ENCODE measurements at regions not wholly inside any gene's neighbourhood (a gene's known extent, or its start where the extent isn't known, plus 50 kb on each side); places are given as distances from the start of the nearest gene placed in this dataset.

GRCh38 chr13:33891196-33891742, 73.3 kb downstream of the RFC3 start:
- in situ Hi-C loops (cut with HindIII; ENCODE audit: low pct_ligation_motif_present, low pct_unique_long_range_greater_than_20kb, low sequenced_read_pairs) = no loop called here
- DNase-seq = no peak

GRCh38 chr13:33893559-33893958, 75.6 kb downstream of the RFC3 start:
- in situ Hi-C loops (cut with HindIII; ENCODE audit: low pct_ligation_motif_present, low pct_unique_long_range_greater_than_20kb, low sequenced_read_pairs) = no loop called here
- DNase-seq = no peak

DNA sequence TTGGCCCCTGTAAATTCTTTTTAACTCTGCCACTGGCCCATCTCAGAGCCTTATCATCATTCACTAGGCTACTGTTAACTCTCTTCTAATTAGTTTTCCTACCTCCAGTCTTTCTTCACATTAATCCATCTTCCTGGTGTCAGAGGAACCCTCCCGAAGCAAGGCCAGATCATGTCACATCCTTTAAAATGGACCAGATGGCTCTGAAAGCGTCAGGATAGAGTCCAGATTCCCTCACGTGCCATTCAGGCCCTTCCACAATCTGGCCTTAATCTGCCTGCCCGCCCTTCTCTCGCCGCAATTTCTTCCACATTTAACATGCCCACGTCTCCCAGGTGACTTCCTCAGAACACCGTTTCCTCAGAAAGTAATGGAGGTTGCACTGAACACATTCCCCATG, 86.5 kb downstream of the RFC3 start:
- DNase-seq = no peak
- in situ Hi-C loops (cut with HindIII; ENCODE audit: low pct_ligation_motif_present, low pct_unique_long_range_greater_than_20kb, low sequenced_read_pairs) = no loop called here

DNA sequence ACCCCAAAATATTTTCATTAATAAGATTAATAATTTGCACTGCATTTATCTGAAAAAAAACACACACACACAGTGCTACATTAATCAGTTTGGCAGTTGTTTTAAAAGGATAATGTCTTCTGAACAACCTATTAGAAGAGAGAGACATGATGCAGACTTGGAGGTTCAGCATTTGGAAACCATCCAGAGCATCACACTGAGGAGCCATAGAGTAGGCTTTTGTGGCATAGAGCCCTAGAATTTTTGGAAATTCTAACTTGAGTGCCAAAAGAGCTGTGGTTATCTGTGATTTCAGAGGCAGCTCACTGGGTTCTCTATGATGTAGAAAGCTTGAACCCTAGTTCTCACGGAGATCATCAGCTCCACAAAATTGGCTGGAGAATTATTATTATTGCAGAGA, 90.2 kb downstream of the RFC3 start:
- in situ Hi-C loops (cut with HindIII; ENCODE audit: low pct_ligation_motif_present, low pct_unique_long_range_greater_than_20kb, low sequenced_read_pairs) = no loop called here
- no peak for DNase-seq

- no peak for DNase-seq
- in situ Hi-C loops (cut with HindIII; ENCODE audit: low pct_ligation_motif_present, low pct_unique_long_range_greater_than_20kb, low sequenced_read_pairs) = no loop called here
These were observed 92.3 kb downstream of the RFC3 start for GRCh38 chr13:33910255-33910654.

DNA sequence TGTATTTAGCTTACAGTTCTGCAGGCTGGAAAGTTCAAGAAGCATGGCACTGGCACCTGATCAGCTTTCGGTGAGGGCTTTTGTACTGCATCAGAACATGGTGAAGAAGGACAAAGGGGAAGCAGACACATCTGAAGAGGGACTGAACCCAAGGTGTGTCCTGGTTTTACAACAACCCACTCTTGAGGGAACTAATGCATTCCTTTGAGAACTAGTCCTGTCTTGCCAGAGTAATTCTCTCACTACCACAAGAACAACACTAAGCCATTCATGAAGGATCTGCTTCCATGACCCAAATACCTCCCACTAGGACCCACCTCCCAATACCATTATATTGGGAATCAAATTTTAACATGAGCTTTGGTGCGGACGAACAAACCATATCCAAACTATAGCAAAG, 93.6 kb downstream of the RFC3 start:
- in situ Hi-C loops (cut with HindIII; ENCODE audit: low pct_ligation_motif_present, low pct_unique_long_range_greater_than_20kb, low sequenced_read_pairs) = no loop called here
- no peak for DNase-seq

GRCh38 chr13:33913829-33914228, 95.9 kb downstream of the RFC3 start:
- no peak for DNase-seq
- in situ Hi-C loops (cut with HindIII; ENCODE audit: low pct_ligation_motif_present, low pct_unique_long_range_greater_than_20kb, low sequenced_read_pairs) = no loop called here

DNA sequence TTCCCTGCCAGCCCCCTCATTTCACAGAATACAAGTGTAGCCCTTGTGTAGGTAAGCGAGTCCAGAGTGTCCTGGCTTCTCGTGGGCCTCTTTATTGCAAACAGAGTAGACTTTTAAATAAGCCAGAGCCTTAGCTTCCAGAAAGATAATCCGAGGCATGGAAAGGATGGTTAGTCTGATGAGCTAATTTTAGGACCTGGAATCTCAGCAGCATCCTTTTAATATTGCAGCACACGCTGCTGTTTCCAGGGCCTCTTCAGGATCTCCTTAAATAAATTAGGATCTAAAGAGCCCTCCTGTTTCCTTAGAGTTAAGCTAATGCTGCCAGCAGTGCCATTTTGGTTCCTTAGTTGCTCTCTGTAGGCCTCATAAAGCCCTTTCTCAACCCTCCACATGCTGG, 99.2 kb downstream of the RFC3 start:
- no peak for DNase-seq
- in situ Hi-C loops (cut with HindIII; ENCODE audit: low pct_ligation_motif_present, low pct_unique_long_range_greater_than_20kb, low sequenced_read_pairs) = no loop called here

- DNase-seq = peak; percentile 46
- in situ Hi-C loops (cut with HindIII; ENCODE audit: low pct_ligation_motif_present, low pct_unique_long_range_greater_than_20kb, low sequenced_read_pairs) = no loop called here
These were observed 100.4 kb downstream of the RFC3 start for GRCh38 chr13:33918199-33918932.

- no peak for DNase-seq
- in situ Hi-C loops (cut with HindIII; ENCODE audit: low pct_ligation_motif_present, low pct_unique_long_range_greater_than_20kb, low sequenced_read_pairs) = no loop called here
These were observed 101.2 kb downstream of the RFC3 start for GRCh38 chr13:33919120-33919519.

DNA sequence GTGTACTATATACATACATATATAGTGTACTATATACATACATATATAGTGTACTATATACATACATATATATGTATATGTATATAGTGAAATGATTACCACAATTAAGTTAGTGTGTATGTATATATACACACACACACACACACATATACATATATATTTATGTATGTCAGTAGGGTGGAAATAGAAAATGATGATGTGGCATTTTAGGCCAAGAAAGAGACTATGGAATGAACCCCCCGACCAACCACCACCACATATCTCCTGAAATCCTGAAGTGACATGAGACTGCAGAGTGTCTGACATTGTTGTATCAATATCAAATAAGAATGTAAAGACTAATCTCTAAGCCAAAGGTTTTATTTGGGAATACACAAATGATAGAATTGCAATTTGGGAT, 107.6 kb downstream of the RFC3 start:
- no peak for DNase-seq
- in situ Hi-C loops (cut with HindIII; ENCODE audit: low pct_ligation_motif_present, low pct_unique_long_range_greater_than_20kb, low sequenced_read_pairs) = no loop called here

DNA sequence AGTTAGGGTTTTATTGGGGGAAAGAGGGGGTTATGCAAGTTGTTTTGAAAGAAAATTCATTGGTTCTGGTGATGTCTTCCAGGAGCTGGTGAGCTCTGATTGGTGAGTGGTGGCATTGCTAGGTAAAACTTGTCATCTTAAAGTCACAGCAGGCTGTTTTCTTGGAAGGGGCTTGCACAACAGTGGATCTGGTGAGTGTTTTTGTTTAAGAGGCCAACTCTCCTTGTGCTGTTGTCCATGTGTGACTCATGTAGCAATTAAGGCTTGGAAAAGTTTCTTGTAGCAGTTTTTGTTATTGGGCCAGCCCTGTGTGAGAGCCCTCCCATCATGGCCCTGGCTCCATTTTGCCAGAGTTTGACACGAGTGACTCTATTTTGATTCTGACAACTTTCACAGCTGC, 109.4 kb downstream of the RFC3 start:
- DNase-seq = no peak
- in situ Hi-C loops (cut with HindIII; ENCODE audit: low pct_ligation_motif_present, low pct_unique_long_range_greater_than_20kb, low sequenced_read_pairs) = no loop called here

- in situ Hi-C loops (cut with HindIII; ENCODE audit: low pct_ligation_motif_present, low pct_unique_long_range_greater_than_20kb, low sequenced_read_pairs) = no loop called here
- DNase-seq = peak; percentile 52
These were observed 113.7 kb downstream of the RFC3 start for GRCh38 chr13:33931397-33932311.

GRCh38 chr13:33932769-33933406, 114.9 kb downstream of the RFC3 start:
- in situ Hi-C loops (cut with HindIII; ENCODE audit: low pct_ligation_motif_present, low pct_unique_long_range_greater_than_20kb, low sequenced_read_pairs) = no loop called here
- no peak for DNase-seq

DNA sequence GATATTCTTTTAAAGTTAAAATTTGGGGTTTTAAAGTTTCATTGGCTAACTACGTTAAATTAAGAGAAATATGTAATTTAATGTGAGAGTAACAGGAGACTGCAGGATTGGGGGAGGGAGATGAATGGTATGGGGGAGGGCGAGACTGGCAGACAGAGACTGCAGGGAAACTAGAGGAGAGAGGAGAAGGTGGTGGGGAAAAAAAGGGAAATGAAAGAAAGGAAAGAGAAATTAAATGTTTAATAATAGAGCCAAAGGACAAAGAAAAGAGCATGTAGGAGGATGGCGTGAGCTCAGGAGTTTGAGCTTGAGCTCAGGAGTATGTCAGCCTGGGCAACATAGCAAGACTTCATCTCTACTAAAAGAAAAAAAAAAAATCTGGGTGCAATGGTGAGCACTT, 115.9 kb downstream of the RFC3 start:
- no peak for DNase-seq
- in situ Hi-C loops (cut with HindIII; ENCODE audit: low pct_ligation_motif_present, low pct_unique_long_range_greater_than_20kb, low sequenced_read_pairs) = no loop called here

GRCh38 chr13:33934343-33934742, 116.4 kb downstream of the RFC3 start:
- in situ Hi-C loops (cut with HindIII; ENCODE audit: low pct_ligation_motif_present, low pct_unique_long_range_greater_than_20kb, low sequenced_read_pairs) = no loop called here

GRCh38 chr13:33934951-33935371, 117.0 kb downstream of the RFC3 start:
- DNase-seq = no peak
- in situ Hi-C loops (cut with HindIII; ENCODE audit: low pct_ligation_motif_present, low pct_unique_long_range_greater_than_20kb, low sequenced_read_pairs) = no loop called here

More at GRCh38 chr13:33934343-33934742, 116.4 kb downstream of the RFC3 start:
- no peak for DNase-seq

DNA sequence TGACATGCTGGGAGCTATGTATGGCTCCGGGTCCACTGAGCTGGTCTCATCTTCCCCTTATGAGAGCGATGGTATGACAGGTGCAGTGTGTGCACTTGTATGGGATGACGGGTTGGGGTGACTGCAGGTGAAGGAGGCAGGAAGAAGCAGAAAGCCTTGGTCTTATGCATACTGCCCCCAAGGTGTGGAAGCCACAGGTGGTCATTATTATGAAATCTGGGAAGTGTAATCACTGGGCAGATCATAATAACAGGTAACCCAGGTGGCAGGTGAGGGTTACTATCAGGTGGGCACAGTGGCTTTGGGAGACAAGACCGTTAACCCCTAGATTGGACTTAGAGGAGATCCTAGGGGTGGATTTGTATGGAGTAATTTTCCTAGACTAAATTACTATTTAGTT, 118.0 kb downstream of the RFC3 start:
- in situ Hi-C loops (cut with HindIII; ENCODE audit: low pct_ligation_motif_present, low pct_unique_long_range_greater_than_20kb, low sequenced_read_pairs) = no loop called here
- no peak for DNase-seq
